Muscle layer of duodenum (tissue), 2 donors: ENCODE measurements at regions not wholly inside any gene's neighbourhood (a gene's known extent, or its start where the extent isn't known, plus 50 kb on each side); places are given as distances from the start of the nearest gene placed in this dataset.

ENCODE experiments used
- H3K27ac ChIP-seq: one replicate; pipeline ENCODE4 v1.7.0; 2013; ENCODE audit warnings: mild to moderate bottlenecking, low read length
- H3K27me3 ChIP-seq: one replicate; pipeline ENCODE4 v1.7.0; 2013; ENCODE audit warnings: low read depth, mild to moderate bottlenecking, control low read depth, low read length
- H3K36me3 ChIP-seq, 2 donors: one replicate each; pipeline ENCODE4 v1.7.0; 2013; ENCODE audit warnings: low read length in 2 of 2, control low read depth in 1 of 2, mild to moderate bottlenecking in 1 of 2; ENCODE audit not compliant: insufficient read depth in 2 of 2, control insufficient read depth in 1 of 2
- H3K4me1 ChIP-seq, 2 donors: one replicate each; pipeline ENCODE4 v1.7.0; 2013; ENCODE audit warnings: low read length in 2 of 2, mild to moderate bottlenecking in 2 of 2, control low read depth in 1 of 2, moderate library complexity in 1 of 2; ENCODE audit not compliant: insufficient read depth in 2 of 2, control insufficient read depth in 1 of 2
- H3K4me3 ChIP-seq, 2 donors: one replicate each; pipeline ENCODE4 v1.7.0; 2013; ENCODE audit warnings: low read length in 2 of 2, low read depth in 1 of 2, mild to moderate bottlenecking in 1 of 2
- H3K9me3 ChIP-seq, 2 donors: one replicate each; pipeline ENCODE4 v1.7.0; 2013; ENCODE audit warnings: low read length in 2 of 2, control low read depth in 1 of 2, mild to moderate bottlenecking in 1 of 2; ENCODE audit not compliant: control insufficient read depth in 1 of 2
- donor health status: healthy.

DNA sequence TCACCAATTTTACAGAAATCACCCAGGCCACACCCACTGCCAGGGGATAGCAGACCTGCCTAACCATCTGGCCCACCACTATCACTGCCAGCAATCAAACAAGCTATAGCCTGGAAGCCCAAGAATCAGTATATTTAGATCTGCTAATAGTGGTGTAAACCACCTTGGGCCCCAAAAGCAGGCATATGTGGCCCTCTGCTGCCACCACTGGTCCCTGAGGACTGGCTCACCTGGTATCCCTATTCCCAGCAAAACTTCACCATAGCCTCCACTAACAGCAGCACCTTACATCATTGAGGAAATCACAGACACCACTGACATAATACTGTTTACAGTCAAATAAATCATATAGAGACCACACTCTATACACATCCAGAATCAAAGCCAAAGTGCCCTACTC is 880.4 kb upstream of the MAN1A1 start:
- H3K9me3 ChIP-seq, result peaks cover 4 to 12% of the 10 kb centered on the region in 2 donors
- H3K27ac ChIP-seq, result no peak overlapping the region
- H3K4me1 ChIP-seq, result no peaks in the 10 kb centered on the region
- no peak overlapping the region for H3K4me3 ChIP-seq
- H3K27me3 ChIP-seq, result no peaks in the 10 kb centered on the region
- no peaks in the 10 kb centered on the region for H3K36me3 ChIP-seq

DNA sequence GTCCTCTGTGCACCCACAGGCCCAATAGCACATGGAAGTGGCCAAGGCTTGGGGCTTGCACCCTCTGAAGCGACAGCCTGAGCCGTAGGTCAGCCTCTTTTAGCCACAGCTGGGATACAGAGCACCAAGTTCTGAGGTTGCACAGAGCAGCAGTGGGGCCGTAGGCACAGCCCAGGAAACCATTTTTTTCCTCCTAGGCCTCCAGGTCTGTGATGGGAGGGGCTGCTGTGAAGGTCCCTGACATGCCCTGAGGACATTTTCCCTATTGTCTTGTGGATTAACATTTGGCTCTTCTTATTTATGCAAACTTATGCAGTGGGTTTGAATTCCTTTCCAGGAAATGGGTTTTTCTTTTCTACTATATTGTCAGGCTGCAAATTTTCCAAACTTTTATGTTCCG is 878.7 kb upstream of the MAN1A1 start:
- Histone ChIP-seq H3K27ac (no peak overlapping the region), H3K4me3 (no peak overlapping the region), H3K9me3 (peaks cover 0 to 2% of the 10 kb centered on the region in 2 donors), H3K27me3 (no peaks in the 10 kb centered on the region), H3K4me1 (no peaks in the 10 kb centered on the region), H3K36me3 (no peaks in the 10 kb centered on the region)

DNA sequence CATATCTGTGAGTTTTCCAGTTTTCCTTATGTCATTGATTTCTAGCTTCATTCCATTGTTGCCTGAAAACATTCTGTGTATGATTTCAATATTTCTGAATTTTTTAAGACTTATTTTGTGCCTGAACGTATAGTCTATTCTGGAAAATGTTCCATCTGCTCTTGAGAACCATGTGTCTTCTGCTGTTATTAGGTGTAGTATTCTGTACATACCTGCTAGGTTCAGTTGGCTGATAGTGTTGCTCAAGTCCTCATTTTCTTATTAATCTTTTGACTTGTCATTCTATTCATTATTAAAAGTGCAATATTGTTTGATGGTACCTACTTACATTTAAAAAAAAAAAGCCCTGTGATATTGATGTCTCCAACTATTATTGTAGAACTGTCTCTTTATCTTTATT is 869.8 kb upstream of the MAN1A1 start:
- Histone ChIP-seq H3K4me1 (no peaks in the 10 kb centered on the region), H3K9me3 (no peaks in the 10 kb centered on the region), H3K27ac (no peak overlapping the region), H3K36me3 (no peaks in the 10 kb centered on the region), H3K4me3 (no peak overlapping the region), H3K27me3 (no peaks in the 10 kb centered on the region)

DNA sequence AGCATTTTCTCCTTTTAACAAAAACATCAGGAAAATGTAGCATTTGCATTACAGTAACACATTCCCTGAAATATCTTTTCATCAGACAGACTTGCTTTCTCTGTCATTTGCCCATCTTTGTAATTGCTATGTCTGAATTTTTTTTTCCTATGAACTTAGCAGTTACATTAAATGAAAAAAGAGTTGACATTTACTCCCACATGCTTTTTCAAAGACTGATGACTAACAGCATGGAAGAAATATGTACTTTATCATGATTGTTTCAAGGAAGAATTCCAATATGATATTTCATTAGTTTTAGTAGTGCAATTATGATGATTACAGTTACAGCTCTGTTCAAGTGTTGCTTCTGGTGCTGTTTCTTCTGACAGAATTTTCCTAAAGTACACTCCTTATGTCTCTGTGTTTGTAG is 864.5 kb upstream of the MAN1A1 start:
- H3K27me3 ChIP-seq, result no peaks in the 10 kb centered on the region
- H3K36me3 ChIP-seq, result no peaks in the 10 kb centered on the region
- H3K9me3 ChIP-seq, result no peaks in the 10 kb centered on the region
- no peak overlapping the region for H3K4me3 ChIP-seq
- H3K4me1 ChIP-seq, result no peaks in the 10 kb centered on the region
- no peak overlapping the region for H3K27ac ChIP-seq

DNA sequence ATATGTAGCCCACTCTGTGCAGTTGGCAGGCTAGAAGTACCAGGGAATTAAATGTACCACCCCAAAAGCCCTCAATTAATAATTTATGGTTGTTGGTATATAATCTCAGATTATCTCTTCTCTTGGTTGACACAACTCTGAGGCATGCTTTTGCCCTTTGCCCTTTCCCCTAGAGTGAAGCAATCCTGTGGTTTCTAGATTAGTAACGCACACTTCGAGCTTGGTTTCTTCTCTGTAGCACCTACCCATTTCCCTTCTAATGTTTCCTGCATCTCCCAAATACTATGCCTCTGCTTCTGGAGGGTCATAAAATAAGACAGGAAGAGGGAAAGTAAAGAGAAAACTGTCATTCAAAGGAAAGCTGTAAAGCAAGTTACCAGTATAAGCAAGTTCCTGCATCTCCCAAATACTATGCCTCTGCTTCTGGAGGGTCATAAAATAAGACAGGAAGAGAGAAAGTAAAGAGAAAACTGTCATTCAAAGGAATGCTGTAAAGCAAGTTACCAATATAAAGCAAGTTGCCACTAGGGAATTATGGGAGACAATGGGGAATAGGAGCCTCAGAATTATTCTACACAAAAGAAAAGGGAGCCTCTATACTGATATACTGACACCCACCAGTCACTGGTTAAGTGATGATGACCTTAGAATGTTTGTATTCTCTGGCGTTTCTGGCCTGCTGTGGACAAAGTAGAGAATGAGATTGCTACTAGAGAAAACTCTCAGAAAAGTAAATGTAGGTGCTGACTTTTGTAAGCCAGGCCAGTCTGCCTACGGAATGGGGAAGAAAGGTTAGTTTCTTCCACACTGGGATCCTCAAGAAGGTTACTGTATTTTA is 862.6 kb upstream of the MAN1A1 start:
- H3K4me3 ChIP-seq, result no peak overlapping the region
- H3K27ac ChIP-seq, result no peak overlapping the region
- H3K4me1 ChIP-seq, result no peaks in the 10 kb centered on the region
- H3K9me3 ChIP-seq, result no peaks in the 10 kb centered on the region
- no peaks in the 10 kb centered on the region for H3K36me3 ChIP-seq
- no peaks in the 10 kb centered on the region for H3K27me3 ChIP-seq

DNA sequence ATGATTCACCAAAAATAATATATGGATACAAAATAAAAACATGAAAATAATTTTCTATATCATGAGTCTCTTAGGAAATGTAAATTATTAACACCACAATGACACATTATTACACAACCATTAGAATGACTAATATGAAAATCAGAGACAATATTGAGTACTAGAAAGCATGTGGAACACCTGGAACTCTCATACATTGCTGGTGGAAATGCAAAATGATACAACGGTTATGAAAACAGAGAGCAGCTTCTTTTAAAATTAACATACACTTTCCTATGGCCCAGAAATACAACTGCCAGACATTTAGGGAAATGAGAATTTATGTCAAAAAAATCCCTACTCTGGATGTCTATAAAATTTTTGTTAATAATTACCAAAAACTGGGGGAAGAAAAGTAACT is 853.3 kb upstream of the MAN1A1 start:
- Histone ChIP-seq H3K9me3 (no peaks in the 10 kb centered on the region), H3K27ac (no peak overlapping the region), H3K27me3 (no peaks in the 10 kb centered on the region), H3K4me3 (no peak overlapping the region), H3K36me3 (no peaks in the 10 kb centered on the region), H3K4me1 (no peaks in the 10 kb centered on the region)

DNA sequence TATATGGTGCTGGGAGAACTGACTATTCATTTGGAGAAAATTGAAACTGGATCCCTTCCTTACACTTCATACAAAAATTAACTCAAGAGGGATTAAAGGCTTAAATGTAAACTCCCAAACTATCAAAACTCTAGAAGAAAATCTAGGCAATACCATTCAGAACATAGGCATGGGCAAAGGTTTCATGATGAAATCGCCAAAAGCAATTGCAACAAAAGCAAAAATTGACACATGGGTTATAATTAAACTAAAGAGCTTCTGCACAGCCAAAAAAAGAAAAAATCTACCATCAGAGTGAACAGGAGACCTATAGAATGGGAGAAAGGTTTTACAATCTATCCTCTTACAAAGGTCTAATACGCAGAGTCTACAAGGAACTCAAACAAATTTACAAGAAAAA is 851.3 kb upstream of the MAN1A1 start:
- H3K36me3 ChIP-seq, result no peaks in the 10 kb centered on the region
- no peaks in the 10 kb centered on the region for H3K4me1 ChIP-seq
- no peaks in the 10 kb centered on the region for H3K9me3 ChIP-seq
- H3K27ac ChIP-seq, result no peak overlapping the region
- H3K27me3 ChIP-seq, result no peaks in the 10 kb centered on the region
- H3K4me3 ChIP-seq, result no peak overlapping the region

DNA sequence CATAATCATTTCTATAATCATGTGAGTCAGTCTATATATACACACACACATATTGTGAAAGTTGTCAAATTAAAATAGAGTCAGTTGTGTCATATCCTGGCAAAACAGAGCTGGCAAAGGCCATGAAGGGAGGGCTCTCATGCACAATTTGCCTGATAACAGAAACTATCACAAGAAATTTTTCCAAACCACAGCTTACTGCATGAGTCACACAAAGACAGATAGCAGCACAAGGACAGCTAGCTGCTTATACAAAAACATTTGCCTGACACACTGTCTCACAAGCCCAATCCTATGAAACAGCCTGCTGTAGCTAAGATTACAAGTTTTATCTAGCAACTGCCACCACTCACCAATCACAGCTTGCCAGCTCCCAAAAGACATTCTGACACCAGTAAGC is 848.5 kb upstream of the MAN1A1 start:
- no peaks in the 10 kb centered on the region for H3K36me3 ChIP-seq
- H3K27ac ChIP-seq, result no peak overlapping the region
- H3K9me3 ChIP-seq, result no peaks in the 10 kb centered on the region
- no peaks in the 10 kb centered on the region for H3K27me3 ChIP-seq
- no peaks in the 10 kb centered on the region for H3K4me1 ChIP-seq
- H3K4me3 ChIP-seq, result no peak overlapping the region

DNA sequence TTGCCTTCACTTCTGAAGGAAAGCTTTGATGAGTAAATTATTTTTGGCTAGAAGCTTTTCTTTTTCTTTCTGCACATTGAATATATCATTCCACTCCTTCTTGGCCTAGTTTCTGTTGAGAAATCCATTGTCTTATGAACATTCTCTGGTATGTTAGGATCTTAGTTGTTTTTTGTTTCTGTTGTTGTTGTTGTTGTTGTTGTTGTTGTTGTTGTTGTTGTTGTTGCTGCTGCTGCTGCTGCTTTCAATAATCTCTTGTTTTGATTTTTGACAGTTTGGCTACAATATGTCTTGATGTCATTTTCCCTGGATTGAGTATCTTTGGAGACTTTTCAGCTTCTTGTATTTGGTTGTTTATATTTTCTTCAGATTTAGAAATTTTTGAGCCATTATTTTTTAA is 836.5 kb upstream of the MAN1A1 start:
- no peaks in the 10 kb centered on the region for H3K27me3 ChIP-seq

DNA sequence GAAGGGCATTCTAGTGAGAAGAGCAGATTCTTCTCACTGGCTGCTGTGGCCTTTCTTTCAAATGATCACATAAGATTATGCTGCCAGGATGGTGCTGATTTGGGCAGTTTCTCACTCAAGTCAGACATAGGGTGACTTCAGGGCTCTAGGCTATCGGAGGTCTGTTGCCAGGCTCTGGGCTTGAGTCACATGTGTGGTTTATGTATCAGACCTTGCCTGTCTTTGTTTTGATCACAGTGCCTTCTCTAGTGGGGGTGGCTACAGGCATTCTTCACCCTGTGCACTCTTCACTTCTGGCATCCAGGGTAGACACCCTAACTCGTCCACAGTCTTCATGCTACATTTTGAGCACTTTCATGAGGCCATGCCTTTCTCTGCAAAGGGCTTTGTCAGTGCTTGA is 823.7 kb upstream of the MAN1A1 start:
- H3K27me3 ChIP-seq, result no peaks in the 10 kb centered on the region
- H3K36me3 ChIP-seq, result no peaks in the 10 kb centered on the region
- H3K9me3 ChIP-seq, result no peaks in the 10 kb centered on the region
- H3K4me3 ChIP-seq, result no peak overlapping the region
- no peak overlapping the region for H3K27ac ChIP-seq
- H3K4me1 ChIP-seq, result no peaks in the 10 kb centered on the region

More for the DNA sequence above, 836.5 kb upstream of the MAN1A1 start:
- Histone ChIP-seq H3K36me3 (no peaks in the 10 kb centered on the region), H3K9me3 (no peaks in the 10 kb centered on the region), H3K4me3 (no peak overlapping the region), H3K27ac (no peak overlapping the region), H3K4me1 (no peaks in the 10 kb centered on the region)

DNA sequence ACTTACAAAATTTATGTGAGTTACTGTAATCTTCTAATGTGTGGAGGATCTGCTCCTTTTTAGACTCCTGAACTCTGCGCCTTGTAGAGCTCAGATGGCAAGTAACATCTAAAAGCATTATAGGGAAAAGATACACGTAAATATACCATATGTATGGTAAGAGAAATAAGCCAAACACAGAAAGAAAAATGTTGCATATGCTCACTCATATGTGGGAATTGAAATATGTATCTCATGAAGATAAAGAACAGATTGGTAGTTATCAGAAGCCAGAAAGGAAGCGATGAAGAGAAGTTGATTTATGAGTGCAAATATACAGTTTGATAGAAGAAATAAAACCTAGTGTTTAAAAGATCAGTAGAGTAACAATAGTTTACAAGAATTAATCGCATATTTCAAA is 815.0 kb upstream of the MAN1A1 start:
- Histone ChIP-seq H3K4me3 (no peak overlapping the region), H3K27ac (no peak overlapping the region), H3K36me3 (no peaks in the 10 kb centered on the region), H3K9me3 (no peaks in the 10 kb centered on the region), H3K4me1 (no peaks in the 10 kb centered on the region), H3K27me3 (no peaks in the 10 kb centered on the region)

DNA sequence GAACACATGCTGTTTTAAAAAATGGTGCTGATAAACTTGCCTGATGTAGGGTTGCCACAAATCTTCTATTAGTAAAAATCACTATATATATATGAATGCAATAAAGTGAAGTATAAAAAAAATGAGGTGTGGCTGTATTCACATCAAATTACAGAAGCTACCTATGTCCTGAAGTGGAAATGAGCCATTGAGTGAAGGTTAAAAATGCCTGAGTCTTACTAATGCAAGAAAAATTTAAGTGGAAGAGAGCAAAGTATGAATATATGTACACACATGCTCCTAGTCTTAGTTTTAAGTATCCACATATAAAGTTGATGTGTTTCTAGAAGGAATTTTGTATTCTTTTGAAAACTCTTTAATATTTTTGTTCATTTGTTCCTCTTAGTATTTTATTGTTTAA is 808.3 kb upstream of the MAN1A1 start:
- H3K9me3 ChIP-seq, result no peaks in the 10 kb centered on the region
- H3K36me3 ChIP-seq, result no peaks in the 10 kb centered on the region
- no peaks in the 10 kb centered on the region for H3K27me3 ChIP-seq
- H3K27ac ChIP-seq, result no peak overlapping the region
- no peaks in the 10 kb centered on the region for H3K4me1 ChIP-seq
- H3K4me3 ChIP-seq, result no peak overlapping the region
